Esophagus muscularis mucosa (tissue), 4 donors: ENCODE measurements at regions not wholly inside any gene's neighbourhood (a gene's known extent, or its start where the extent isn't known, plus 50 kb on each side); places are given as distances from the start of the nearest gene placed in this dataset.

Experiments used
- CTCF ChIP-seq, 3 experiments: fragments of 200-600 bp in 2 of 3; fragments of 450-650 bp in 1 of 3; sonication (generic) in 2 of 3; IDR thresholded peaks; one replicate each; pipeline ENCODE4 v1.5.1; 2017 to 2019; ENCODE audit warnings: antibody characterized with exemption in 3 of 3, mild to moderate bottlenecking in 2 of 3, moderate library complexity in 1 of 3
- EP300 ChIP-seq: sonication (generic); formaldehyde crosslinking; IDR thresholded peaks from one replicate; pipeline ENCODE4 v1.6.1; 2017; ENCODE audit warnings: antibody characterized with exemption
- POLR2A ChIP-seq: fragments of 450-650 bp; IDR thresholded peaks from one replicate; pipeline ENCODE4 v1.6.1; 2017; ENCODE audit warnings: antibody characterized with exemption, moderate library complexity, mild to moderate bottlenecking, low read depth

GRCh38 chr16:26688699-26689098, 378.0 kb upstream of the C16orf82 start:
- no peak for TF ChIP-seq POLR2A
- no peak for TF ChIP-seq CTCF (IDR thresholded peaks at IDR 0.05)
- no peak for TF ChIP-seq EP300
